ENCODE measurements at regions not wholly inside any gene's neighbourhood (a gene's known extent, or its start where the extent isn't known, plus 50 kb on each side); places are given as distances from the start of the nearest gene placed in this dataset.
"Not testable (repeated sequence)": the region's sequence is repeated elsewhere in the genome, so short reads cannot be mapped to it uniquely, and the experiment has no call there.

DNA sequence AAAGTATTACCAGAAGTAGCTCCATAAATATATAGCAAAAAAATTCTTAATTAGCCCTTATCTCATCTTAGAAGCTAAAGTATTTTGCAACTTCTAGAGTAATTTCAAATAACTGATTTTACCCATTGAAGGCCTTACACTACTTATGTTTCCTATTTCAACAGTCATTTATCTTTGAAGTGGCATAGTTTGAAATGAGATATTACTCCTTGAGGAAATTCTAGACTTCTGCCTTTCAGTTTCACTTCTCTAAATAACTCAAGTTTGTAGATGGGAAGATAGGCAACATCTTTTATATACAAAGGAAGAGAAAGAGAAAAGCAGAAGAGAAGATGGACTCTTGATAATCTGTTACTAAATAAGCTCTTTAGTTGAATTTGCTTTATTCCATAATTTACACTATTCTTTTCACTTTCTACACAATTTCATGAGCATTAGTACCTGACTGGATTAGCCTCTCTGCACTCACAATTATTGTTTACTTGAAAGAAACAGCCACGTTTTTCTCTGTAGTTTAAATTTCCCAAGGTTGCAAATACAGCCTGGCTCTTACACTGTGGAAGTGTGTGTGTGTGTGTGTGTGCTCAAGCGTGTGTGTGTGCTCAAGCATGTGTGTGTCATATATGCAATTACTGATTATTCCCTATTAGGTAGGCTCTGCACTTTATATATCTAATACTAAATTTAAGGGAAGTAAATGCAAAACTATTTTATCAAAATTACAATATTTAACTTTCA, 60.6 kb upstream of the EMB start:
- no peak for DNase-seq

- not testable (repeated sequence) for DNase-seq
Measured at GRCh38 chr5:50513028-50513457, 72.0 kb upstream of the EMB start.

DNA sequence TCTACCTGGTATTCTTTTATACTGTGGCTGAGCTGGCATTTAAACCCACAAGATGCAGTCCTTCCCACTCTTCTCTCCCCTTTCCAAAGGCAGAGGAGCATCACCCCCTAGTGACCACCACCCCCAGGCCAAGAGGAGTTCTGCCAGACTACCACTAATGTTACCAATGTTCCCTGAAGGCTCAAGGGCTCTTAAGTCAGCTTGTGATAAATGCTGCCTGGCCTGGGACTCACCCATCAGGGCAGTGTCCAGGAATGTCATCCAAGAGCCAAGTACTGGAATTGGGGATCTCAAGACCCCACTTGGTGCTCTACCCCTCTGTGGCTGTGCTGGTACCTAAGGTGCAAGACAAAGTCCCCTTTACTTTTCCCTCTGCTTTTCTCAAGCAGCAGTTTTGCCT, 80.0 kb upstream of the EMB start:
- DNase-seq = not testable (repeated sequence)

- not testable (repeated sequence) for DNase-seq
Measured at GRCh38 chr5:50527514-50528060, 86.5 kb upstream of the EMB start.

DNA sequence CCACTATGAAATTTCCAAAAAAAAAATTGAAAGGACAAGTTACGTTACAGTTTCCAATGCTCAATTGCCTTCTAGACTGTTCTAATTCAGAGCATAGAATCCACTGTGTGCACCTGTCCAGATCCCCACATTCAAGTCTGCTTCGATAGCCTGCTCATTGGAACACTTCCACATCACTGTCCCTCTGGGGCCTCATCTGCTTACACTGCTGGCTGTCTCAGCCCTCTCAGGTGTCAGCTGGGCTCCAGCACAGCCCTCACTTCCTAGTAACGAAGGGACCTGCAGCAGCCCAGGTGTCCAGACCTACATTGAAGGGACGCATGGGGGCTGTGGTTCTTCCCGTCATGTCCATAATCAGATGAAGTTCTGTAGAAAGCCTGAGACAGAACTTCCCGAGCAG, 94.3 kb upstream of the EMB start:
- DNase-seq = no peak

DNA sequence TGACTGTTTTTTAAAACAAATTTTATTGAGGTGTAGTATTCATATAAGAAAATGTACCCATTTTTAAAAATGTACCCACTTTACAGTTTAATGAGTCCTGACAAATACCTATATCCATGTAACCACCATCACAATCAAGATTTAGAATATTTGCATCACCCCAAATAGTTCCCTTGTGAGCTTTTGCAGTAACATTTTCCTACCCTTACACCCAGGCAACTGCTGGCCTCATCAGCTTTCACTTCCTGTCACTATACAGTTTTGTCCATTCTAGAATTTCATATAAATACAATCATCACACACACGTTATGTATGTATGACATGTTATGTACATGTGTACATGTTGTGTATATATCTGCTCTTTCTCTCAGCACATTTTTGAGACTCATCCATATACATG, 96.4 kb upstream of the EMB start:
- DNase-seq = not testable (repeated sequence)

DNA sequence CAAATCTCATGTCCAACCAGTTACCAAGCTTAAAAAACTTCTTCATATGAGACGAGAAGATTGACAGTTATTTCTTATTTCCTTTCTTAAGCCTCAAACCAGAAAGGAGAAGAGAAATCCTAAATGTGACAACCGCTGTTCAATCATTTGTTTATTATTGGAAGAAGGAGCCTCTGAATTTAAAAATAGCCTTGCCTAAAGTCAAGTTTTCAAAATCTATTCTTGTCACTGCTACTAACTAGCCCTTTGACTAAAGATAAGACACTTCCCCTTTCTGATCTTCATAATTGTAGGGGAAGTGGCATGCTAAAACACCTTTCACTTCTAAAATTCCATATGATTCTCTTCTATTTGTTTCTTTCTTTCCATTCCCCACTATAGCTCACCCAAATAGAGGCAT, 106.2 kb upstream of the EMB start:
- no peak for DNase-seq

DNA sequence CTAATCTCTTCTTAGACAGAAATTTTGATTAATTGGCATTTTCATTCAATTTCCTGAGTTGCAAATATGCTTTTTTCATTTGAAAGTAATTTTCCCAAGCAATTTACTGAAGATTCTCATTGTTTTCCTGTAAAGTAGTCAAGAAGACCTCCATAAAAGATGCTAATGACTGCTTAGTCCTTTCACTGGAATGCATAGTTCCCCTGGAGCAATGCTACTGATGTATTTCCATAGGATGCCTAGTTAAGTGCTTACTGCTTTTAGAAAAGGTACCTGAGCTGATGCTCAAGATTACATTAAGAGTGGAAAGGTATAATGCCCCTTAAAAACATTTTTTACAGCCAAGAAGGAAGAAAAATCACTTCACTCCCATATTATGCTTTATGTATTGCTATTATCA, 109.2 kb upstream of the EMB start:
- no peak for DNase-seq

DNA sequence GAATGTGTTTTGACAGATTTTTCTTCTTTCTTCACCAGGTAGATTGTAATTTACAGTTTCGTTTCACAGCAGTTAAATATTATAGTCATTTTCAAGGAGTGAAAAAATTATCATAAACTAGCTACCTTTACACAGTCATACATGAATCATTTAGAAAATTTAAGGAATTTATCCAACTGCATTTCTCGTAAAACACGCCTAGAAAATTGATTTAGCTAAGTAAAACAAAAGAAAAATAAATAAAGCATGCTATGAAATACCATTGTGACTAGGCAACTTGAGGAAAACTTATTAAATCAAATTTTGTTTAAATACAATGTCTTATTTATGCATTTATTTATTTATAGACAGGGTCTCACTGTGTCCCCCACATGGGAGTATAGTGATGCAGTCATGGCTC, 109.9 kb upstream of the EMB start:
- no peak for DNase-seq

- DNase-seq = no peak
Measured at GRCh38 chr5:50553560-50553984, 112.5 kb upstream of the EMB start.

DNA sequence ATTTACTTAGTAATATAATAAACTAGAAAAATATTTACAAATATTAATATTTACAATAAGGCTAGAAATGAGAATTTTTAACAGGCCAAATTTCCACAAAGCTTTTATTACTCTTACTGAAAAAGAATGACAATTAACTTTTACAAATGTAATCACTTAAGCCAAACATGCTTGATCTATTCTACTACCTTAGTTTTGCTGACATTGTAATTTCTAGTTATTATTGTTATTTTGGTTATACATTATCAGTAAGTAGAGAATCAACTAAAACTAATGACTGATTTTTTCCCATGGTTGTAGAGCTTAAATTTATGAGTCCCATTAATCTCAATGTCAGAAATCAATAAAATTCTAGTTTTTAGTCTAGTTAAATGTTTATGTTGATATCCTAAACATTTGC, 107.8 kb upstream of the PARP8 start:
- not testable (repeated sequence) for DNase-seq

DNA sequence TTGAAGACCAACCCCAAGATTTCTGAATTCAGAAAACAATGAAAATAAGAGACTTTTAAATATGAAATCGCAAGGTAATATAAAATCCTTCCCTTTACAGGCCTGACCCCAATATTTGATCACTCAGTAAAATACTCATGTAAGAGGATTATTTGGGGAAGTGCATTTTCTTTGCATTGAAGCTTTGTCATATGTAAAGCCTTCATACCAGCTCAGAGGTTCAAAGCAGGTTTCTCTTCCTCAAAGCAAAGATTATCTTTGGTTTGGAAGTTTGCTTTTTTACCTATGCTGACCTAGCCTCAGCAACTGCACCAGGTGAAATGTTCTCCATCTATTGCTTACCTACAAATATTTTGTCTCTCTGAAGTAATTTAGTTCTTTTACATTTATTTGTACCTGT, 106.5 kb upstream of the PARP8 start:
- no peak for DNase-seq

DNA sequence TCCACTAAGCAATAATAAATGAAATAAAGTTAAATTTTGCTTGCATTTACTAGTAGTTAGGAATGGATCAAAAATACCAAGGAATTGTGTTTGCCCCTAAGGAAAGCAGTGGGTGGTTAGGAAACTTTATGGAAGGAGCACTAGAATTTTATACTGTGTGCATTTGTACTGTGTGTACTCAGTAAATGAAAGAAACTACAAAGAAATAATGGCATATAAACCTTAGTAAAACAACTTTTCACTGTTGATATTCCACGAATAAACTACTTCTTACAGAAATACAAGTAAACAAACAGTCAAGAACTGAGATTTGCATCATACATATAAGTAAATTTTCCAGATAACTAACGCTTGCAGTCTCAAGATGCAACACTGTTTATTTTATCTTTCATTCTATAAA, 103.7 kb upstream of the PARP8 start:
- no peak for DNase-seq

- no peak for DNase-seq
Measured at GRCh38 chr5:50564079-50564478, 102.4 kb upstream of the PARP8 start.

- DNase-seq = no peak
Measured at GRCh38 chr5:50564558-50564957, 101.9 kb upstream of the PARP8 start.

- DNase-seq = no peak
Measured at GRCh38 chr5:50574121-50574520, 92.3 kb upstream of the PARP8 start.

DNA sequence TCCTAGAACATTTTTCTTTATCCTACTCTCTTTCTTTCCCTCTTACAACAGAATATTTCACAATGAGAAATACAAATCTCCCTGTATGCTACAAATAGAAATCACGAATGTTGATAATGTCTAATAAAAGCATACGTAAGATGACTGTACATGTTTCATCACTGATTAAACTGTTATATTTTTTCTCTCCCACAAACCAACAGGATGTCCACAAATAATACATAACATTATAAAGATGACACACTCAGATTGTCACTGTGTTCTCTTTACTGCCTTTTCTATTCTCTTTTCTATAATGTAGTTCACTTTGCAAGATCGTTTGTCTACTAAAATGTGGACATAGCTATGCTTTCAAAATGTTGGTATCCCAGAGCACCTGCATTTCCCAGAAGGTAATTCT, 90.7 kb upstream of the PARP8 start:
- DNase-seq = no peak

DNA sequence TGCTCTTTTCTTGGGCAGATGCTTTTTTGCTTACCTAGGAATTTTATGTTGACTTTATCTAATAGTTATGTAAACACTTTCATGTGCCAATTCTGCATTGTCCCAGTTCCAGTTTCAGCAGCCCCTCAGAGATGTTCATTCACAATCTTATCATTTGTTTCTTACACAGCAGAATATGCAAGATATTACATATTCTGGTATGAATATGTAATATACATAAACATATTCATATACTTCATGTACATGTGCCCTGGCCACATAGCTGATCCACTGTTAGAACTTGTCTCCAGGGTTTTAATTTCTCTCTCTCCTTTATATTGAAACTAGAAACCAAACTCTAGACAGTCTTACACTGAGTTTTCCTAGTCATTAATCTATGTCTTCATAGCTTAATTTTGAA, 90.2 kb upstream of the PARP8 start:
- no peak for DNase-seq

- no peak for DNase-seq
Measured at GRCh38 chr5:50576686-50577256, 89.7 kb upstream of the PARP8 start.

DNA sequence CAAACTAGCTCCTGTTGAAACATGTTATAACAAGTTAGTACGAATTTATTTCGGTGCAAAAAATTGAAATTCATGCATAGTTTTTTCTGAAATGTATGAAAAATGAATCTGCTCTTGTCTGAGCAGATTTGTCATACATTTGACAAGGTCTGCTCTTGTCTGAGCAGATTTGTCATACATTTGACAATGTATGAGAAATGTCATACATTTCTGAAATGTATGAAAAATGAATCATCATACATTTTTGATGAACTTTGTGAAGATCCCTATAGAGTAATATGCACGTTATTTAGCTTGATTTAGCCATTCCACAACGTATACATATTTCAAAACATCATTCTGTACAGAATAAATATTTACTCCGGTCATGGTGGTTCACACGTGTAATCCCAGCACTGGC, 85.9 kb upstream of the PARP8 start:
- no peak for DNase-seq

DNA sequence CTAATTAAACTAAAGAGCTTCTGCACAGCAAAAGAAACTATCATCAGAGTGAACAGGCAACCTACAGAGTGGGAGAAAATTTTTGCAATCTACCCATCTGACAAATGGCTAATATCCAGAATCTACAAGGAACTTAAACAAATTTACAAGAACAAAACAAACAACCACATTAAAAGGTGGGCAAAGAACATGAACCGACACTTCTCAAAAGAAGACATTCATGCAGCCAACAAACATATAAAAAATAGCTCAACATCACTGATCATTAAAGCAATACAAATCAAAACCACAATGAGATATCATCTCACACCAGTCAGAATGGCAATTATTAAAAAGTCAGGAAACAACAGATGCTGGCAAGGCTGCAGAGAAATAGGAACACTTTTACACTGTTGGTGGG, 84.6 kb upstream of the PARP8 start:
- DNase-seq = not testable (repeated sequence)

DNA sequence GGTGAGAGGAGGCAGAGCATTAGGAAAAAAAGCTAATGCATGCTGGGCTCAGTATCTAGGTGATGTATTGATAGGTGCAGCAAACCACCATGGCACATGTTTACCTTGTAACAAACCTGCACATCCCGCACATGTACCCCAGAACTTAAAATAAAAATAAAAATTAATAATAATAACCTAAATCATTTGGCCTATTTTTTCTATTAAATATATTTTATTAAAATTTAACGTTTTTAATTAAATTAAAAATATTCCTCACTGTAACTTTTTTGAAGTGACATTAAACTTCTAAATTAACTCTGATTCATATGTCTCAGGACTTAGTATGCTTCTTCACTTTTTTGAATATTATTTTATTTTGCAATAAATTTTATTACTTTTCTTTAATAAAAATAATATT, 83.7 kb upstream of the PARP8 start:
- no peak for DNase-seq

- DNase-seq = no peak
Measured at GRCh38 chr5:50583621-50584020, 82.8 kb upstream of the PARP8 start.

DNA sequence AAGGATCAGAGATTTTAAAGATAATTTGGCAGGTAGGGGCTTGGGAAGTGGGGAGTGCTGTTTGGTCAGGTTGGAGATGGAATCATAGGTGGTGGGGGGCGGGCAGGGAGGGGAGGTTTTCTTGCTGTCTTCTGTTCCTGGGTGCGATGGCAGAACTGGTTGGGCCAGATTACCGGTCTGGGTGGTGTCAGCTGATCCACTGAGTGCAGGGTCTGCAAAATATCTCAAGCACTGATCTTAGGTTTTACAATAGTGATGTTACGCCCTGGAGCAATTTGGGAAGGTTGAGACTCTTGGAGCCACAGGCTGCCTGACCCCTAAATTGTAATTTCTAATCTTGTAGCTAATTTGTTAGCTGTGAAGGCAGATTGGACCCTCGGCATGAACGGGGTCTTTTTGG, 78.0 kb upstream of the PARP8 start:
- DNase-seq = not testable (repeated sequence)
